Adrenal gland (tissue), 9 donors: ENCODE measurements at regions not wholly inside any gene's neighbourhood (a gene's known extent, or its start where the extent isn't known, plus 50 kb on each side); places are given as distances from the start of the nearest gene placed in this dataset.

ENCODE experiments used
- DNase-seq, 7 donors: peaks; one replicate each; pipeline ENCODE4 v3.0.0-alpha.2; 2019 to 2020
- H3K27ac ChIP-seq, 5 donors: fragments of 200-600 bp; sonication (generic) in 4 of 5; 1 replicate in 3 of 5; 2 replicates in 2 of 5; pipeline versions ENCODE4 v1.5.1 to v1.8.0; 2016 to 2020; ENCODE audit warnings: mild to moderate bottlenecking in 1 of 5
- H3K27me3 ChIP-seq: fragments of 200-600 bp; 2 replicates; pipeline ENCODE4 v1.8.0; 2021
- H3K36me3 ChIP-seq, 2 donors: fragments of 200-600 bp; replicated peaks in 1 of 2; 1 replicate in 1 of 2; 2 replicates in 1 of 2; pipeline versions ENCODE4 v1.5.1 to v1.8.0; 2018 to 2022
- H3K4me1 ChIP-seq, 2 donors: fragments of 200-600 bp; replicated peaks in 1 of 2; 1 replicate in 1 of 2; 2 replicates in 1 of 2; pipeline versions ENCODE4 v1.5.1 to v1.8.0; 2018 to 2021
- H3K4me3 ChIP-seq, 4 donors: fragments of 200-600 bp; sonication (generic) in 3 of 4; one replicate each; pipeline ENCODE4 v1.5.1; 2016 to 2018
- H3K9me3 ChIP-seq, 3 donors: fragments of 200-600 bp; sonication (generic) in 1 of 3; replicated peaks in 1 of 3; 1 replicate in 2 of 3; 2 replicates in 1 of 3; pipeline versions ENCODE4 v1.5.1 to v1.8.0; 2016 to 2021
- CTCF ChIP-seq, 6 experiments: fragments of 450-650 bp in 4 of 6; fragments of 200-600 bp in 2 of 6; sonication (generic) in 1 of 6; IDR thresholded peaks; 1 replicate in 5 of 6; 2 replicates in 1 of 6; pipeline versions ENCODE4 v1.5.1 to v1.8.0; 2016 to 2021; ENCODE audit warnings: antibody characterized with exemption in 6 of 6, mild to moderate bottlenecking in 2 of 6, moderate library complexity in 1 of 6
- POLR2A ChIP-seq, 2 donors: fragments of 450-650 bp; IDR thresholded peaks; one replicate each; pipeline ENCODE4 v1.6.1; 2017; ENCODE audit warnings: antibody characterized with exemption in 2 of 2, mild to moderate bottlenecking in 2 of 2, moderate library complexity in 1 of 2
- WGBS, 4 donors: extraction: QIAGEN DNeasy Blood & Tissue Kit in 2 of 4; methylation state at CpG; one replicate each; pipeline versions ENCODE4 v1.1.5 to v1.1.7; 2013 to 2017; 5-methylcytosine and 5-hydroxymethylcytosine counted together
- intact Hi-C, 2 donors: fragments of 100-400 bp; cut with DNase I; formaldehyde crosslinking; loops; one replicate each; pipeline versions ENCODE4 v1.14.1 to v1.15.0; 2022 to 2023
- donor health status: healthy with polysubstance abuse.
- donor health status: Bipolar disorder and iron deficiency.
- donor health status: DM: yes; HTN: yes; CAD: no.
- donor health status: DM: no; HTN: no; CAD: no.
- donor health status: DM: no; HTN: no; CAD: no.

DNA sequence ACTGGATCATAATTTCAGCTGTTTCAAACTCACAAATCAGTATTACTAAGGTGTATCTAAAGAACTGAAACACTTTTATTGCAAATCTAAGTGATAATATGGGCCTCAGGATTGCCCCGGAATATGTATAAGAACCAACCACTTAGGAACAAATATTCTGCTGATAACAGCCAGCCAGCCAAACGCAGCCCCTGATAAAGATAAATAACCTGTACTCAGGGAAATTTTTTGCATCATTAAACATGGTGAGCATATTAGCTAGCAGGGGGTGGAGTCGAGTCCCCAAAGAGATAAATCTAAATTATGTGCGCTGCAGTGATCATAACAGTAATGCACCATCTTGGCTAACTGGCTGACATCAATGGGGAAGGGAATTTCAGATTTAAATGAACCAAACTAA is 410.2 kb upstream of the MAP3K7 start:
- intact Hi-C loops, result no loop called here
- 63 to 76% (median 72%) methylated on average over 4 of the region's 4 CpGs for WGBS, 4 donors
- no peak for DNase-seq

GRCh38 chr6:90993770-90994169 is 406.9 kb upstream of the MAP3K7 start:
- no peak for DNase-seq
- Histone ChIP-seq H3K27me3 (no peaks in the 10 kb centered on the region), H3K4me1 (no peaks in the 10 kb centered on the region), H3K36me3 (no peaks in the 10 kb centered on the region), H3K9me3 (no peaks in the 10 kb centered on the region), H3K4me3 (no peak overlapping the region), H3K27ac (no peak overlapping the region)
- intact Hi-C loops, result no loop called here
- TF ChIP-seq CTCF (IDR thresholded peaks at IDR 0.05) (no peak), POLR2A (IDR thresholded peaks at IDR 0.05) (no peak)
- 35 to 42% (median 40%) methylated on average over 3 of the region's 3 CpGs for WGBS, 4 donors

More for the DNA sequence above, 410.2 kb upstream of the MAP3K7 start:
- TF ChIP-seq POLR2A (IDR thresholded peaks at IDR 0.05), result no peak
- no peak for TF ChIP-seq CTCF (IDR thresholded peaks at IDR 0.05)
- no peaks in the 10 kb centered on the region for H3K27me3 ChIP-seq
- H3K4me1 ChIP-seq, result no peaks in the 10 kb centered on the region
- H3K27ac ChIP-seq, result no peak overlapping the region
- H3K36me3 ChIP-seq, result no peaks in the 10 kb centered on the region
- H3K9me3 ChIP-seq, result no peaks in the 10 kb centered on the region
- no peak overlapping the region for H3K4me3 ChIP-seq

- 59 to 63% (median 63%) methylated on average over 5 of the region's 5 CpGs for WGBS, 4 donors
- intact Hi-C loops, result no loop called here
These were observed 402.9 kb upstream of the MAP3K7 start for GRCh38 chr6:90989763-90990162.

GRCh38 chr6:90984066-90984465 is 397.2 kb upstream of the MAP3K7 start:
- TF ChIP-seq CTCF (IDR thresholded peaks at IDR 0.05), result no peak
- TF ChIP-seq POLR2A (IDR thresholded peaks at IDR 0.05), result no peak
- Histone ChIP-seq H3K27me3 (no peaks in the 10 kb centered on the region), H3K27ac (no peak overlapping the region), H3K4me3 (no peak overlapping the region), H3K9me3 (no peaks in the 10 kb centered on the region), H3K36me3 (no peaks in the 10 kb centered on the region), H3K4me1 (no peaks in the 10 kb centered on the region)
- no peak for DNase-seq
- intact Hi-C loops, result no loop called here
- 65 to 78% (median 71%) methylated on average over 3 of the region's 3 CpGs for WGBS, 4 donors

More at GRCh38 chr6:90989763-90990162, 402.9 kb upstream of the MAP3K7 start:
- no peak overlapping the region for H3K27ac ChIP-seq
- no peak for DNase-seq
- no peaks in the 10 kb centered on the region for H3K36me3 ChIP-seq
- no peak overlapping the region for H3K4me3 ChIP-seq
- no peaks in the 10 kb centered on the region for H3K9me3 ChIP-seq
- H3K27me3 ChIP-seq, result no peaks in the 10 kb centered on the region
- H3K4me1 ChIP-seq, result no peaks in the 10 kb centered on the region
- TF ChIP-seq CTCF (IDR thresholded peaks at IDR 0.05) (no peak), POLR2A (IDR thresholded peaks at IDR 0.05) (no peak)
